ENCODE measurements at regions not wholly inside any gene's neighbourhood (a gene's known extent, or its start where the extent isn't known, plus 50 kb on each side); places are given as distances from the start of the nearest gene placed in this dataset.
"Not testable (repeated sequence)": the region's sequence is repeated elsewhere in the genome, so short reads cannot be mapped to it uniquely, and the experiment has no call there.

GRCh38 chr13:44302940-44303575, 70.6 kb upstream of the SERP2 start:
- DNase-seq (ENCODE audit: low read depth in 2 of 2), result no peak

GRCh38 chr13:44303681-44304432, 69.8 kb upstream of the SERP2 start:
- no peak for DNase-seq (ENCODE audit: low read depth in 2 of 2)

- DNase-seq (ENCODE audit: low read depth in 2 of 2), result no peak
These were observed 69.2 kb upstream of the SERP2 start for GRCh38 chr13:44304433-44304725.

GRCh38 chr13:44305286-44305685, 68.3 kb upstream of the SERP2 start:
- DNase-seq (ENCODE audit: low read depth in 2 of 2), result no peak

- peak in 1 of 2 donors; percentile 38 for DNase-seq (ENCODE audit: low read depth in 2 of 2)
These were observed 67.7 kb upstream of the SERP2 start for GRCh38 chr13:44305917-44306370.

GRCh38 chr13:44306371-44307192, 67.0 kb upstream of the SERP2 start:
- peak; percentile 20 to 99 for DNase-seq (ENCODE audit: low read depth in 2 of 2)

GRCh38 chr13:44307255-44307654, 66.4 kb upstream of the SERP2 start:
- peak in 1 of 2 donors; percentile 77 for DNase-seq (ENCODE audit: low read depth in 2 of 2)

- no peak for DNase-seq (ENCODE audit: low read depth in 2 of 2)
These were observed 65.8 kb upstream of the SERP2 start for GRCh38 chr13:44307844-44308243.

GRCh38 chr13:44308352-44308751, 65.3 kb upstream of the SERP2 start:
- no peak for DNase-seq (ENCODE audit: low read depth in 2 of 2)

- DNase-seq (ENCODE audit: low read depth in 2 of 2), result peak in 1 of 2 donors; percentile 37
These were observed 63.5 kb upstream of the SERP2 start for GRCh38 chr13:44309794-44310757.

GRCh38 chr13:44311011-44311780, 62.4 kb upstream of the SERP2 start:
- DNase-seq (ENCODE audit: low read depth in 2 of 2), result no peak

- DNase-seq (ENCODE audit: low read depth in 2 of 2), result no peak
These were observed 61.5 kb upstream of the SERP2 start for GRCh38 chr13:44312131-44312530.

- DNase-seq (ENCODE audit: low read depth in 2 of 2), result peak; percentile 75 to 90
These were observed 60.6 kb upstream of the SERP2 start for GRCh38 chr13:44312834-44313551.

- DNase-seq (ENCODE audit: low read depth in 2 of 2), result peak; percentile 53 to 89
These were observed 60.0 kb upstream of the SERP2 start for GRCh38 chr13:44313674-44314073.

GRCh38 chr13:44314160-44314559, 59.5 kb upstream of the SERP2 start:
- not testable (repeated sequence) for DNase-seq (ENCODE audit: low read depth in 2 of 2)

GRCh38 chr13:44317752-44318151, 55.9 kb upstream of the SERP2 start:
- peak in 1 of 2 donors; percentile 43 for DNase-seq (ENCODE audit: low read depth in 2 of 2)

- DNase-seq (ENCODE audit: low read depth in 2 of 2), result no peak
These were observed 55.5 kb upstream of the SERP2 start for GRCh38 chr13:44318161-44318560.

GRCh38 chr13:44320611-44321010, 53.0 kb upstream of the SERP2 start:
- DNase-seq (ENCODE audit: low read depth in 2 of 2), result no peak

GRCh38 chr13:44321961-44322360, 51.7 kb upstream of the SERP2 start:
- no peak for DNase-seq (ENCODE audit: low read depth in 2 of 2)

GRCh38 chr13:44322928-44323327, 50.7 kb upstream of the SERP2 start:
- DNase-seq (ENCODE audit: low read depth in 2 of 2), result no peak
